ENCODE measurements at regions not wholly inside any gene's neighbourhood (a gene's known extent, or its start where the extent isn't known, plus 50 kb on each side); places are given as distances from the start of the nearest gene placed in this dataset.
A peak's percentile ranks its signal among the peaks of the same experiment; 100 is the strongest.

- Histone ChIP-seq H3K27ac (ENCODE audit: low read depth in 1 of 2, low read length in 2 of 2) (no peak overlapping the region), H3K36me3 (ENCODE audit: insufficient read depth, low read length) (no peaks in the 10 kb centered on the region), H3K4me3 (ENCODE audit: low read length) (no peak overlapping the region), H3K9me3 (ENCODE audit: control insufficient read depth in 1 of 2, insufficient read depth in 1 of 2, low read length in 2 of 2) (peaks cover 0 to 6% of the 10 kb centered on the region in 2 experiments), H3K27me3 (ENCODE audit: control insufficient read depth in 1 of 2, insufficient read depth in 2 of 2, low read length in 2 of 2) (no peaks in the 10 kb centered on the region), H3K4me1 (ENCODE audit: insufficient read depth, low read length) (no peaks in the 10 kb centered on the region)
- H3K27me3 Mint-ChIP-seq: no peaks in the 10 kb centered on the region
- H3K27ac Mint-ChIP-seq: no peak overlapping the region
- no peak for DNase-seq
- no peak for TF ChIP-seq CTCF (IDR thresholded peaks at IDR 0.05)
- intact Hi-C loops (cut with DNase I, micrococcal nuclease): no loop called here
- H3K4me1 Mint-ChIP-seq (ENCODE audit: low read depth): no peaks in the 10 kb centered on the region
- H3K9me3 Mint-ChIP-seq: no peaks in the 10 kb centered on the region
- ChIA-PET CTCF (no interaction called here), POLR2A (no interaction called here)
- H3K4me3 Mint-ChIP-seq: no peak overlapping the region
- no peak for ATAC-seq (ENCODE audit: poor library complexity)
- H3K36me3 Mint-ChIP-seq (ENCODE audit: low read depth): no peaks in the 10 kb centered on the region
Measured at GRCh38 chr12:74166096-74166495, 371.5 kb upstream of the ATXN7L3B start.

GRCh38 chr12:74169607-74170006 is 368.0 kb upstream of the ATXN7L3B start:
- Histone ChIP-seq H3K27ac (ENCODE audit: low read depth in 1 of 2, low read length in 2 of 2) (no peak overlapping the region), H3K4me3 (ENCODE audit: low read length) (no peak overlapping the region), H3K4me1 (ENCODE audit: insufficient read depth, low read length) (no peaks in the 10 kb centered on the region), H3K27me3 (ENCODE audit: control insufficient read depth in 1 of 2, insufficient read depth in 2 of 2, low read length in 2 of 2) (no peaks in the 10 kb centered on the region), H3K9me3 (ENCODE audit: control insufficient read depth in 1 of 2, insufficient read depth in 1 of 2, low read length in 2 of 2) (peaks cover 0 to 12% of the 10 kb centered on the region in 2 experiments), H3K36me3 (ENCODE audit: insufficient read depth, low read length) (no peaks in the 10 kb centered on the region)
- intact Hi-C loops (cut with DNase I, micrococcal nuclease): no loop called here
- Mint-ChIP-seq H3K27ac (no peak overlapping the region), H3K27me3 (no peaks in the 10 kb centered on the region), H3K9me3 (peaks cover 1% of the 10 kb centered on the region), H3K4me3 (no peak overlapping the region), H3K4me1 (ENCODE audit: low read depth) (no peaks in the 10 kb centered on the region), H3K36me3 (ENCODE audit: low read depth) (no peaks in the 10 kb centered on the region)
- DNase-seq: no peak
- no peak for TF ChIP-seq CTCF (IDR thresholded peaks at IDR 0.05)
- ChIA-PET CTCF (no interaction called here), POLR2A (no interaction called here)
- ATAC-seq (ENCODE audit: poor library complexity): no peak

GRCh38 chr12:74170645-74171477 is 366.8 kb upstream of the ATXN7L3B start:
- Histone ChIP-seq H3K9me3 (ENCODE audit: control insufficient read depth in 1 of 2, insufficient read depth in 1 of 2, low read length in 2 of 2) (peaks cover 0 to 12% of the 10 kb centered on the region in 2 experiments), H3K27me3 (ENCODE audit: control insufficient read depth in 1 of 2, insufficient read depth in 2 of 2, low read length in 2 of 2) (no peaks in the 10 kb centered on the region), H3K36me3 (ENCODE audit: insufficient read depth, low read length) (no peaks in the 10 kb centered on the region), H3K4me3 (ENCODE audit: low read length) (no peak overlapping the region), H3K4me1 (ENCODE audit: insufficient read depth, low read length) (no peaks in the 10 kb centered on the region), H3K27ac (ENCODE audit: low read depth in 1 of 2, low read length in 2 of 2) (no peak overlapping the region)
- no peak overlapping the region for H3K4me3 Mint-ChIP-seq
- H3K36me3 Mint-ChIP-seq (ENCODE audit: low read depth): no peaks in the 10 kb centered on the region
- no peak overlapping the region for H3K27ac Mint-ChIP-seq
- intact Hi-C loops (cut with DNase I, micrococcal nuclease): no loop called here
- H3K27me3 Mint-ChIP-seq: no peaks in the 10 kb centered on the region
- no peak for ATAC-seq (ENCODE audit: poor library complexity)
- CTCF ChIA-PET: no interaction called here
- H3K4me1 Mint-ChIP-seq (ENCODE audit: low read depth): no peaks in the 10 kb centered on the region
- TF ChIP-seq CTCF (IDR thresholded peaks at IDR 0.05): no peak
- peaks cover 6% of the 10 kb centered on the region for H3K9me3 Mint-ChIP-seq
- POLR2A ChIA-PET: no interaction called here
- peak in 1 of 14 experiments; percentile 8 for DNase-seq
